ENCODE measurements at regions not wholly inside any gene's neighbourhood (a gene's known extent, or its start where the extent isn't known, plus 50 kb on each side); places are given as distances from the start of the nearest gene placed in this dataset.
A peak's percentile ranks its signal among the peaks of the same experiment; 100 is the strongest.

- TF ChIP-seq CTCF (IDR thresholded peaks at IDR 0.05; ENCODE audit: low read depth, low read length), result no peak
- DNase-seq (ENCODE audit: low read depth, low spot score), result no peak
- H3K4me3 ChIP-seq (ENCODE audit: low read depth, low read length), result no peak overlapping the region
- in situ Hi-C loops (cut with HindIII; ENCODE audit: low sequenced_read_pairs), result no loop called here
Measured at GRCh38 chr1:239718571-239718970, 332.2 kb downstream of the CHRM3 start.

- in situ Hi-C loops (cut with HindIII; ENCODE audit: low sequenced_read_pairs), result no loop called here
- DNase-seq (ENCODE audit: low read depth, low spot score), result no peak
- no peak overlapping the region for H3K4me3 ChIP-seq (ENCODE audit: low read depth, low read length)
- no peak for TF ChIP-seq CTCF (IDR thresholded peaks at IDR 0.05; ENCODE audit: low read depth, low read length)
Measured at GRCh38 chr1:239718997-239719628, 332.7 kb downstream of the CHRM3 start.

- DNase-seq (ENCODE audit: low read depth, low spot score), result no peak
- H3K4me3 ChIP-seq (ENCODE audit: low read depth, low read length), result no peak overlapping the region
- no peak for TF ChIP-seq CTCF (IDR thresholded peaks at IDR 0.05; ENCODE audit: low read depth, low read length)
- in situ Hi-C loops (cut with HindIII; ENCODE audit: low sequenced_read_pairs), result no loop called here
Measured at GRCh38 chr1:239719642-239720258, 333.4 kb downstream of the CHRM3 start.

GRCh38 chr1:239722035-239722434, 335.7 kb downstream of the CHRM3 start:
- DNase-seq (ENCODE audit: low read depth, low spot score), result no peak
- no peak for TF ChIP-seq CTCF (IDR thresholded peaks at IDR 0.05; ENCODE audit: low read depth, low read length)
- in situ Hi-C loops (cut with HindIII; ENCODE audit: low sequenced_read_pairs), result no loop called here
- H3K4me3 ChIP-seq (ENCODE audit: low read depth, low read length), result no peak overlapping the region

GRCh38 chr1:239723776-239724367, 337.5 kb downstream of the CHRM3 start:
- H3K4me3 ChIP-seq (ENCODE audit: low read depth, low read length), result no peak overlapping the region
- no peak for TF ChIP-seq CTCF (IDR thresholded peaks at IDR 0.05; ENCODE audit: low read depth, low read length)
- DNase-seq (ENCODE audit: low read depth, low spot score), result peak; percentile 60
- in situ Hi-C loops (cut with HindIII; ENCODE audit: low sequenced_read_pairs), result no loop called here

- no peak for DNase-seq (ENCODE audit: low read depth, low spot score)
- H3K4me3 ChIP-seq (ENCODE audit: low read depth, low read length), result no peak overlapping the region
- no peak for TF ChIP-seq CTCF (IDR thresholded peaks at IDR 0.05; ENCODE audit: low read depth, low read length)
- in situ Hi-C loops (cut with HindIII; ENCODE audit: low sequenced_read_pairs), result no loop called here
Measured at GRCh38 chr1:239725371-239725770, 339.0 kb downstream of the CHRM3 start.
